ENCODE measurements at regions not wholly inside any gene's neighbourhood (a gene's known extent, or its start where the extent isn't known, plus 50 kb on each side); places are given as distances from the start of the nearest gene placed in this dataset.
A peak's percentile ranks its signal among the peaks of the same experiment; 100 is the strongest.

DNA sequence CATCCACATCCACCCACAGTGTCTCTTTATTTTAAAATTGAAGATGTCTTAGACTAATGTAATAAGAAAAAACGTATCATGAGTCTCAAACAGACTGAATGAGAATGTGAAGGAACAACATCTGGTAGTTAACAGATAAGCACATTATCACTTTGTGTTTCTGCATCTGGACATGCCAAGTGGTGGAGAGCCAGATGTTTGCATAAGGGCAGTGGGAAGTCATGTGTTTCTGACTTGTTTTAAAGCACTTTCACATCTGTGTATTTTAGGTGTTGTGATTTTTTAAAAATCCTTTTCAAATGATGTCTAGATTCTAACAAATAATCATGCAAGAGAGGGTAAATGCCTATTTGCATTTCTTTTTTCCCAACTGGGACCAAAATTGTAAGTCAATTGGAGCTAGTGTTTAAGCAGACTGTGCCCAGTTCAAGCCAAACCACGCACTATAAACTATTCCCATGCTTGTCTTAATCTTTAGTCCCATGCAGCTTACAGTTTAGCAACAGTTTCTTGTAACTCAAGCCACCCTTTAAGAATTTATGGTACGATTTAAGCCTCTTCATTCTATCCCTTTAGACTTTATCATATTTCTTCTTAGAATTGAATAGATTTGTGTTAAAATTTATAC lies 272.7 kb upstream of the DOK6 start (continued):
- no peak for TF ChIP-seq REST (IDR thresholded peaks at IDR 0.05; ENCODE audit: unreplicated experiment)
- TF ChIP-seq EZH2phosphoT487 (IDR thresholded peaks at IDR 0.05; ENCODE audit: unreplicated experiment) = no peak
- TF ChIP-seq, protein P1, sequence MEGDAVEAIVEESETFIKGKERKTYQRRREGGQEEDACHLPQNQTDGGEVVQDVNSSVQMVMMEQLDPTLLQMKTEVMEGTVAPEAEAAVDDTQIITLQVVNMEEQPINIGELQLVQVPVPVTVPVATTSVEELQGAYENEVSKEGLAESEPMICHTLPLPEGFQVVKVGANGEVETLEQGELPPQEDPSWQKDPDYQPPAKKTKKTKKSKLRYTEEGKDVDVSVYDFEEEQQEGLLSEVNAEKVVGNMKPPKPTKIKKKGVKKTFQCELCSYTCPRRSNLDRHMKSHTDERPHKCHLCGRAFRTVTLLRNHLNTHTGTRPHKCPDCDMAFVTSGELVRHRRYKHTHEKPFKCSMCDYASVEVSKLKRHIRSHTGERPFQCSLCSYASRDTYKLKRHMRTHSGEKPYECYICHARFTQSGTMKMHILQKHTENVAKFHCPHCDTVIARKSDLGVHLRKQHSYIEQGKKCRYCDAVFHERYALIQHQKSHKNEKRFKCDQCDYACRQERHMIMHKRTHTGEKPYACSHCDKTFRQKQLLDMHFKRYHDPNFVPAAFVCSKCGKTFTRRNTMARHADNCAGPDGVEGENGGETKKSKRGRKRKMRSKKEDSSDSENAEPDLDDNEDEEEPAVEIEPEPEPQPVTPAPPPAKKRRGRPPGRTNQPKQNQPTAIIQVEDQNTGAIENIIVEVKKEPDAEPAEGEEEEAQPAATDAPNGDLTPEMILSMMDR (conservative IDR thresholded peaks at IDR 0.05; ENCODE audit: low read depth in 2 of 2) = no peak
- TF ChIP-seq JUNB (IDR thresholded peaks at IDR 0.05; ENCODE audit: unreplicated experiment) = no peak
- no peak for TF ChIP-seq EZH2 (IDR thresholded peaks at IDR 0.05; ENCODE audit: low read depth, unreplicated experiment)
- TF ChIP-seq ZNF331 (CRISPR knock-in tag; IDR thresholded peaks at IDR 0.05; ENCODE audit: low read depth) = no peak
- no peak for TF ChIP-seq STAT1 (IDR thresholded peaks at IDR 0.05; ENCODE audit: unreplicated experiment)

- Histone ChIP-seq H3K27me3 (ENCODE audit: insufficient read depth) (no peaks in the 10 kb centered on the region), H3K79me2 (replicated peaks; ENCODE audit: insufficient read depth) (no peaks in the 10 kb centered on the region), H3F3A (replicated peaks; ENCODE audit: low read depth) (no peaks in the 10 kb centered on the region), H3K9me2 (ENCODE audit: insufficient read depth) (no peaks in the 10 kb centered on the region), H3K27ac (ENCODE audit: low read depth) (no peak overlapping the region), H3K36me3 (ENCODE audit: insufficient read depth) (no peaks in the 10 kb centered on the region), H2AFZ (peak overlapping the region; percentile 89; the same call in 1 of the 2 replicates), H4K20me1 (replicated peaks; ENCODE audit: insufficient read depth) (no peaks in the 10 kb centered on the region), H3K4me2 (no peak overlapping the region), H3K4me1 (ENCODE audit: insufficient read depth) (no peaks in the 10 kb centered on the region), H3K4me3 (no peak overlapping the region)
- Mint-ChIP-seq H3K27ac (no peak overlapping the region), H3K9me3 (peaks cover 9% of the 10 kb centered on the region; the same call in 2 of the 3 replicates), H3K4me3 (no peak overlapping the region), H3K27me3 (ENCODE audit: insufficient read depth, low read depth, poor library complexity) (no peaks in the 10 kb centered on the region), H3K4me1 (0 out of 3 replicates have a peak, but pooled peaks cover 3% of the 10 kb centered on the region), H3K36me3 (ENCODE audit: low read depth) (peaks cover 2% of the 10 kb centered on the region; the same call in 1 of the 3 replicates)
- ATAC-seq = no peak
- no peak for DNase-seq (ENCODE audit: low spot score)
- TF ChIP-seq, protein P2, sequence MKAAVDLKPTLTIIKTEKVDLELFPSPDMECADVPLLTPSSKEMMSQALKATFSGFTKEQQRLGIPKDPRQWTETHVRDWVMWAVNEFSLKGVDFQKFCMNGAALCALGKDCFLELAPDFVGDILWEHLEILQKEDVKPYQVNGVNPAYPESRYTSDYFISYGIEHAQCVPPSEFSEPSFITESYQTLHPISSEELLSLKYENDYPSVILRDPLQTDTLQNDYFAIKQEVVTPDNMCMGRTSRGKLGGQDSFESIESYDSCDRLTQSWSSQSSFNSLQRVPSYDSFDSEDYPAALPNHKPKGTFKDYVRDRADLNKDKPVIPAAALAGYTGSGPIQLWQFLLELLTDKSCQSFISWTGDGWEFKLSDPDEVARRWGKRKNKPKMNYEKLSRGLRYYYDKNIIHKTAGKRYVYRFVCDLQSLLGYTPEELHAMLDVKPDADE (IDR thresholded peaks at IDR 0.05) = no peak
- TF ChIP-seq, protein P1 (conservative IDR thresholded peaks at IDR 0.05; ENCODE audit: low read depth in 2 of 2) = no peak
- TF ChIP-seq ZNF114 (CRISPR knock-in tag; IDR thresholded peaks at IDR 0.05) (no peak), NANOG (IDR thresholded peaks at IDR 0.05; ENCODE audit: borderline replicate concordance) (no peak)
These were observed 272.1 kb upstream of the DOK6 start for GRCh38 chr18:69128566-69128965.
